BE2C (cell line): ENCODE measurements at regions not wholly inside any gene's neighbourhood (a gene's known extent, or its start where the extent isn't known, plus 50 kb on each side); places are given as distances from the start of the nearest gene placed in this dataset.

Experiments
- DNase-seq: peaks from one replicate; pipeline ENCODE4 v3.0.0-alpha.2; 2020
- H3K27me3 ChIP-seq: fragments of 250-450 bp; sonication (Bioruptor Pico); 2 replicates; pipeline ENCODE4 v1.5.1; 2020; ENCODE audit warnings: mild to moderate bottlenecking
- H3K36me3 ChIP-seq: fragments of 250-450 bp; sonication (Bioruptor Pico); 2 replicates; pipeline ENCODE4 v1.5.1; 2020; ENCODE audit warnings: mild to moderate bottlenecking
- H3K4me1 ChIP-seq: fragments of 250-450 bp; sonication (Bioruptor Pico); 2 replicates; pipeline ENCODE4 v1.5.1; 2020
- H3K4me3 ChIP-seq: 2 replicates; pipeline ENCODE4 v1.5.1; 2011; ENCODE audit warnings: low read depth, low read length
- H3K9me3 ChIP-seq: fragments of 250-450 bp; sonication (Bioruptor Pico); 2 replicates; pipeline ENCODE4 v1.5.1; 2020
- CTCF ChIP-seq: IDR thresholded peaks from 2 replicates; pipeline ENCODE4 v1.5.1; 2012; ENCODE audit warnings: mild to moderate bottlenecking, low read depth, low read length

GRCh38 chr16:86818671-86819532, 240.6 kb downstream of the FOXL1 start:
- no peak for TF ChIP-seq CTCF
- H3K27me3 ChIP-seq = peaks cover 13% of the 10 kb centered on the region; the same call in 1 of the 2 replicates
- no peaks in the 10 kb centered on the region for H3K9me3 ChIP-seq
- H3K4me1 ChIP-seq = no peaks in the 10 kb centered on the region
- no peak overlapping the region for H3K4me3 ChIP-seq
- H3K36me3 ChIP-seq = no peaks in the 10 kb centered on the region
- no peak for DNase-seq

DNA sequence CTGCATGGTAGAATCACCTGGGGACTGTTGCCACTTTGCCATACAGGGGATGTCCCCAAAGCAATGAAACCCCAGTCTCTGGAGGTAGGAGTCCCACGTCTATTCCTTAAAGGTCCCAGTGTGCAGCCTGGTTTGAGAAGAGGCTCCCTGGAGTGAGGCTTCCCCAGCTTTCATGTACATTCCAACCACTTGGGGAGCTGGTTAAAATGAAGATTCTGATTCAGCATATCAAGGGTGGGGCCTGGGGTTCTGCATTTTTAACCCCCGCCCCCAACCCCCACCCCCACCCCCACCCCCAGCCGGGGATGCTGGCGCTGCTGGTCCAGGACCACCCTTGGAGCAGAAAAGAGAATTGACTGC, 241.2 kb downstream of the FOXL1 start:
- H3K36me3 ChIP-seq = no peaks in the 10 kb centered on the region
- H3K9me3 ChIP-seq = no peaks in the 10 kb centered on the region
- H3K4me1 ChIP-seq = no peaks in the 10 kb centered on the region
- peaks cover 13% of the 10 kb centered on the region; the same call in 1 of the 2 replicates for H3K27me3 ChIP-seq
- H3K4me3 ChIP-seq = no peak overlapping the region
- no peak for TF ChIP-seq CTCF
- DNase-seq = no peak

- DNase-seq = no peak
- peaks cover 12% of the 10 kb centered on the region for H3K27me3 ChIP-seq
Observed at GRCh38 chr16:86821895-86822294, 243.5 kb downstream of the FOXL1 start.

DNA sequence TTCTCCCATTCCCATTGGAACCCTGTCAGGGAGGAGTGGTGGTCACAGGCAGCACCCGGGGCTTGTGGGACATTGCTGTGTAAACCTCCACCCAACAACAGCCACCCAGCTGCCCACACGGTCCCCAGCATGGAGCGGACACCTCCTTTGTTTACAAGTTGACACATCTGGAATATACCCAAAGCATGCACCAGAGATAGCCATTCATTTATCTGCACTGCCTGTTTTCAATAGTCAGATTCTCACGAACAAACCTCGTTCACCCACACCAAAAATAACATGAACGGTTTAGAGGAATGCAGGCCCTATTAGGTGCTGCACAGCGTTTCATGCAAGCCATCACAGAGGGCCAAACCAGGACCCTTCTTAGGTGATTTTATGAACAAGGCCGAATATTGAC, 244.8 kb downstream of the FOXL1 start:
- Histone ChIP-seq H3K4me1 (no peaks in the 10 kb centered on the region), H3K9me3 (no peaks in the 10 kb centered on the region), H3K36me3 (no peaks in the 10 kb centered on the region), H3K4me3 (no peak overlapping the region), H3K27me3 (peaks cover 10% of the 10 kb centered on the region)
- TF ChIP-seq CTCF = no peak
- DNase-seq = no peak

More at GRCh38 chr16:86821895-86822294, 243.5 kb downstream of the FOXL1 start:
- no peaks in the 10 kb centered on the region for H3K9me3 ChIP-seq
- H3K4me3 ChIP-seq = no peak overlapping the region
- H3K4me1 ChIP-seq = no peaks in the 10 kb centered on the region
- no peaks in the 10 kb centered on the region for H3K36me3 ChIP-seq
- no peak for TF ChIP-seq CTCF

DNA sequence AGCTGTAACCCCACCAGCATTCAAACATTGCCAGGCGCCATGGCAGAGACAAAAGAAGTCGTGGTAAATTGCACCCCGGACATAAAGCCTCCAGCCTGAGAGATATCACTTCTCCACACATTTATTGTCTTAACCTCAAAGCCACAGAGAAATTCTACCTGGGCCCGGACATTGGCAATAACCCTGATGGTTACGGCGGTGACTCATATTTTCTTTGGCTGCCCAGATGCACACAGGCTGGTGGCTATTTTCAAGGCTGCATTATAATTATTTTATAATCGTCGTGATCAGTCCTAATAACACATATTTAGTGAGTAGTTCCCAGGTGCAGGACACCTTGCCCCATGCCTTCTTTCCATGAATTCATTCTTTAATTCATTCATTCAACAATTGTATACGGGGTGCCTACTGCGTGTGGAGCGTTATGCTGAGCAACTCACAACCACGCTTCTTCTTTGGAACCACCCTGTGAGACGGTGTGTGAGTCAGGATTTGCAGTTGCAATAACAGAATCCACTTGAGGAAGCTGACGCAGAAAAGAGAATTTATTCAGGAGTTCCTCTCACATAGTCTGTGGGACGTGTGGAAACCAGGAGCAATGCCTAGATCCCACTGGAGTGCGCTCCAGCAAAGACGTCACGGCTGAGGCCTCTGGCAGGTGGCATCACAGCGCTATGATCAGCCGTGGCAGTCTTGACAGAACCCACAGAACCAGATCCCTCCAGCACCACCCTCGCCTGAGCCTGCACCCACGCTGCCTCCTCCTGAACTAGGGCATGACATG, 245.7 kb downstream of the FOXL1 start:
- H3K36me3 ChIP-seq = no peaks in the 10 kb centered on the region
- no peaks in the 10 kb centered on the region for H3K4me1 ChIP-seq
- peaks cover 10% of the 10 kb centered on the region for H3K27me3 ChIP-seq
- no peak overlapping the region for H3K4me3 ChIP-seq
- H3K9me3 ChIP-seq = no peaks in the 10 kb centered on the region
- TF ChIP-seq CTCF = no peak
- no peak for DNase-seq
